ENCODE measurements at regions not wholly inside any gene's neighbourhood (a gene's known extent, or its start where the extent isn't known, plus 50 kb on each side); places are given as distances from the start of the nearest gene placed in this dataset.

- no peak for DNase-seq (ENCODE audit: low read depth in 2 of 2)
Observed at GRCh38 chr2:6730649-6731532, 134.8 kb downstream of the CMPK2 start.

GRCh38 chr2:6739547-6739946 lies 126.2 kb downstream of the CMPK2 start:
- no peak for DNase-seq (ENCODE audit: low read depth in 2 of 2)

- no peak for DNase-seq (ENCODE audit: low read depth in 2 of 2)
Observed at GRCh38 chr2:6741229-6741628, 124.5 kb downstream of the CMPK2 start.

GRCh38 chr2:6744038-6744437 lies 121.7 kb downstream of the CMPK2 start:
- no peak for DNase-seq (ENCODE audit: low read depth in 2 of 2)

- DNase-seq (ENCODE audit: low read depth in 2 of 2), result no peak
Observed at GRCh38 chr2:6747433-6747832, 118.3 kb downstream of the CMPK2 start.

GRCh38 chr2:6748406-6749067 lies 117.2 kb downstream of the CMPK2 start:
- DNase-seq (ENCODE audit: low read depth in 2 of 2), result no peak

GRCh38 chr2:6749962-6750361 lies 115.7 kb downstream of the CMPK2 start:
- no peak for DNase-seq (ENCODE audit: low read depth in 2 of 2)

GRCh38 chr2:6750411-6751158 lies 115.1 kb downstream of the CMPK2 start:
- no peak for DNase-seq (ENCODE audit: low read depth in 2 of 2)

- DNase-seq (ENCODE audit: low read depth in 2 of 2), result no peak
Observed at GRCh38 chr2:6754419-6754818, 111.3 kb downstream of the CMPK2 start.

- DNase-seq (ENCODE audit: low read depth in 2 of 2), result no peak
Observed at GRCh38 chr2:6755456-6755855, 110.3 kb downstream of the CMPK2 start.

- DNase-seq (ENCODE audit: low read depth in 2 of 2), result no peak
Observed at GRCh38 chr2:6757215-6757614, 108.5 kb downstream of the CMPK2 start.

GRCh38 chr2:6759689-6760088 lies 106.0 kb downstream of the CMPK2 start:
- DNase-seq (ENCODE audit: low read depth in 2 of 2), result no peak

GRCh38 chr2:6760132-6760531 lies 105.6 kb downstream of the CMPK2 start:
- DNase-seq (ENCODE audit: low read depth in 2 of 2), result no peak

- DNase-seq (ENCODE audit: low read depth in 2 of 2), result no peak
Observed at GRCh38 chr2:6764968-6765723, 100.6 kb downstream of the CMPK2 start.

GRCh38 chr2:6769346-6769745 lies 96.4 kb downstream of the CMPK2 start:
- DNase-seq (ENCODE audit: low read depth in 2 of 2), result no peak

GRCh38 chr2:6770006-6770405 lies 95.7 kb downstream of the CMPK2 start:
- no peak for DNase-seq (ENCODE audit: low read depth in 2 of 2)

GRCh38 chr2:6771634-6772611 lies 93.8 kb downstream of the CMPK2 start:
- no peak for DNase-seq (ENCODE audit: low read depth in 2 of 2)

GRCh38 chr2:6773007-6773693 lies 92.6 kb downstream of the CMPK2 start:
- DNase-seq (ENCODE audit: low read depth in 2 of 2), result peak; percentile 60 to 75

- no peak for DNase-seq (ENCODE audit: low read depth in 2 of 2)
Observed at GRCh38 chr2:6773694-6774044, 92.0 kb downstream of the CMPK2 start.

- DNase-seq (ENCODE audit: low read depth in 2 of 2), result no peak
Observed at GRCh38 chr2:6776125-6776524, 89.6 kb downstream of the CMPK2 start.

Measured in stimulated activated CD8-positive, alpha-beta memory T cell treated with anti-CD3 and anti-CD28 coated beads, Interleukin-2, amount 100 ng/mL, for 48 hours (primary cell).